Liver (tissue), 8 donors: ENCODE measurements at regions not wholly inside any gene's neighbourhood (a gene's known extent, or its start where the extent isn't known, plus 50 kb on each side); places are given as distances from the start of the nearest gene placed in this dataset.

Experiments used
- DNase-seq: peaks from one replicate; pipeline ENCODE4 v3.0.0-alpha.2; 2017; ENCODE audit warnings: low spot score
- H3K27ac ChIP-seq, 2 donors: one replicate each; pipeline ENCODE4 v1.7.0; 2013; ENCODE audit warnings: inconsistent platforms in 2 of 2, low read length in 2 of 2, control low read depth in 1 of 2, low read depth in 1 of 2, mild to moderate bottlenecking in 1 of 2
- H3K27me3 ChIP-seq, 4 donors: one replicate each; pipeline versions ENCODE4 v1.6.1 to v1.7.0; 2013; ENCODE audit warnings: low read length in 3 of 4, inconsistent platforms in 1 of 4, mild to moderate bottlenecking in 1 of 4, moderate library complexity in 1 of 4; ENCODE audit not compliant: control insufficient read depth in 4 of 4, insufficient read depth in 4 of 4
- H3K36me3 ChIP-seq, 4 donors: one replicate each; pipeline versions ENCODE4 v1.6.1 to v1.7.0; 2013; ENCODE audit warnings: low read length in 3 of 4, mild to moderate bottlenecking in 3 of 4, low read depth in 1 of 4, moderate library complexity in 1 of 4; ENCODE audit not compliant: control insufficient read depth in 4 of 4, insufficient read depth in 3 of 4
- H3K4me1 ChIP-seq, 4 donors: one replicate each; pipeline versions ENCODE4 v1.6.1 to v1.7.0; 2013; ENCODE audit warnings: low read length in 3 of 4, mild to moderate bottlenecking in 3 of 4, moderate library complexity in 1 of 4; ENCODE audit not compliant: control insufficient read depth in 4 of 4, insufficient read depth in 4 of 4
- H3K4me3 ChIP-seq, 3 donors: one replicate each; pipeline versions ENCODE4 v1.6.1 to v1.7.0; 2013; ENCODE audit warnings: low read length in 3 of 3, control low read depth in 1 of 3, low read depth in 1 of 3, mild to moderate bottlenecking in 1 of 3
- H3K9ac ChIP-seq, 2 donors: one replicate each; pipeline ENCODE4 v1.7.0; 2013; ENCODE audit warnings: low read length in 2 of 2, mild to moderate bottlenecking in 2 of 2, moderate library complexity in 2 of 2, control low read depth in 1 of 2, low read depth in 1 of 2
- H3K9me3 ChIP-seq, 4 donors: one replicate each; pipeline versions ENCODE4 v1.6.1 to v1.7.0; 2013; ENCODE audit warnings: low read length in 3 of 4; ENCODE audit not compliant: control insufficient read depth in 4 of 4
- EGR1 ChIP-seq, 2 donors: IDR thresholded peaks; 2 replicates each; pipeline ENCODE4 v1.6.1; 2016 to 2018; ENCODE audit warnings: antibody characterized with exemption in 2 of 2, low read depth in 2 of 2
- FOXA1 ChIP-seq: IDR thresholded peaks from 2 replicates; pipeline ENCODE4 v1.6.1; 2016; ENCODE audit warnings: antibody characterized with exemption
- FOXA2 ChIP-seq: IDR thresholded peaks from 2 replicates; pipeline ENCODE4 v1.6.1; 2016; ENCODE audit warnings: antibody characterized with exemption
- HNF4A ChIP-seq, 2 donors: conservative IDR thresholded peaks; 2 replicates each; pipeline ENCODE4 v1.6.1; 2016; ENCODE audit warnings: antibody characterized with exemption in 2 of 2, mild to moderate bottlenecking in 2 of 2
- HNF4G ChIP-seq: IDR thresholded peaks from 2 replicates; pipeline ENCODE4 v1.6.1; 2016; ENCODE audit warnings: antibody characterized with exemption
- JUND ChIP-seq, 2 donors: IDR thresholded peaks; 2 replicates each; pipeline ENCODE4 v1.6.1; 2016; ENCODE audit warnings: antibody characterized with exemption in 2 of 2
- NR2F2 ChIP-seq: IDR thresholded peaks from 2 replicates; pipeline ENCODE4 v1.6.1; 2016; ENCODE audit warnings: antibody characterized with exemption
- RAD21 ChIP-seq, 2 donors: IDR thresholded peaks; 2 replicates each; pipeline ENCODE4 v1.6.1; 2016; ENCODE audit warnings: antibody characterized with exemption in 2 of 2, mild to moderate bottlenecking in 2 of 2
- RXRA ChIP-seq, 2 donors: IDR thresholded peaks; 2 replicates each; pipeline ENCODE4 v1.6.1; 2017 to 2018; ENCODE audit warnings: antibody characterized with exemption in 2 of 2, mild to moderate bottlenecking in 1 of 2
- SP1 ChIP-seq: IDR thresholded peaks from 2 replicates; pipeline ENCODE4 v1.6.1; 2018; ENCODE audit warnings: antibody characterized with exemption, mild to moderate bottlenecking
- TAF1 ChIP-seq: conservative IDR thresholded peaks from 2 replicates; pipeline ENCODE4 v1.6.1; 2016; ENCODE audit warnings: antibody characterized with exemption, mild to moderate bottlenecking
- WGBS: extraction: QIAGEN DNeasy Blood & Tissue Kit; methylation state at CpG from one replicate; pipeline ENCODE4 v1.1.7; 2013; 5-methylcytosine and 5-hydroxymethylcytosine counted together
- TF ChIP-seq, protein P1 (sequence below): IDR thresholded peaks from 2 replicates; pipeline ENCODE4 v1.6.1; 2016; ENCODE audit warnings: antibody characterized with exemption
- TF ChIP-seq, protein P2 (sequence below): IDR thresholded peaks from 2 replicates; pipeline ENCODE4 v1.6.1; 2016; ENCODE audit warnings: antibody characterized with exemption
- TF ChIP-seq, protein P3 (sequence below): fragments of 150-350 bp; IDR thresholded peaks from 2 replicates; pipeline ENCODE4 v1.5.1; 2017; ENCODE audit warnings: improper control_type of control experiment, low read depth, low read length; ENCODE audit not compliant: missing input control
- TF ChIP-seq, protein P4 (sequence below): IDR thresholded peaks from 2 replicates; pipeline ENCODE4 v1.6.1; 2016; ENCODE audit warnings: antibody characterized with exemption, mild to moderate bottlenecking
- TF ChIP-seq, protein P5 (sequence below): IDR thresholded peaks from 2 replicates; pipeline ENCODE4 v1.6.1; 2016; ENCODE audit warnings: antibody characterized with exemption
- donor health status: healthy.
- donor health status: healthy.
- donor health status: healthy.
- donor health status: healthy.
- donor health status: healthy.

DNA sequence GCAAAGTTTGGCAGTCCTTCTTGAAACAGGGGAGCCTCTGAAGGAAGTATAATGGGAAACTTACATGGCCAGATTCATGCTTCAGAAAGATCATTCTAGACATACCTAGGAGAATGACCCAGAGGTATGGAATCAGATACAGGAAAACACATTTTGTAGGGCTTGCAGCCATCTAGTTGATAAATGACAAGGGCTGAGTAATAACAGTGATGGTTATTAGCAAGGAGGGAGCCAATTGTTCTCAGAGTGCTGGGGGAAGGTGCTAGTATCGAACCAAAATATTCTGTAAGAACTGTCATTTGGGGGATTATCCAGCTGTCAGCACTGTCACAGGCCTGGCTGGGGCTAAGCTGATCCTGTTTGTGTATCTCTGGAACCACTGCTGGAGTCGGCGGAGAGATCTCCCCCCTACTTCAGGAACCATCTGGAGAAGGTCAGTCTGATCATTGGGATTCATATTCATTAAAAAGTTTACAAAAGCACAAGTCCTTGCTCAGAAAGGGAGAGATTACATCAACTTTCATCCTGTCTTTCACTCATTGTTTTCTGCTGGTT lies 113.8 kb upstream of the THSD7B start:
- H3K27ac ChIP-seq, result no peak overlapping the region
- H3K36me3 ChIP-seq, result no peaks in the 10 kb centered on the region
- no peaks in the 10 kb centered on the region for H3K9me3 ChIP-seq
- DNase-seq, result no peak
- WGBS, result 74% methylated on average over 3 of the region's 3 CpGs
- no peak overlapping the region for H3K9ac ChIP-seq
- H3K4me1 ChIP-seq, result no peaks in the 10 kb centered on the region
- H3K4me3 ChIP-seq, result no peak overlapping the region
- TF ChIP-seq NR2F2 (no peak), EGR1 (IDR thresholded peaks at IDR 0.05; ENCODE audit: low read depth in 2 of 2) (no peak), FOXA2 (no peak), TAF1 (no peak), HNF4A (conservative IDR thresholded peaks at IDR 0.05) (no peak), RXRA (IDR thresholded peaks at IDR 0.05) (no peak), JUND (IDR thresholded peaks at IDR 0.05) (no peak), FOXA1 (no peak), SP1 (no peak), RAD21 (IDR thresholded peaks at IDR 0.05) (no peak), HNF4G (no peak)
- TF ChIP-seq, protein P1, sequence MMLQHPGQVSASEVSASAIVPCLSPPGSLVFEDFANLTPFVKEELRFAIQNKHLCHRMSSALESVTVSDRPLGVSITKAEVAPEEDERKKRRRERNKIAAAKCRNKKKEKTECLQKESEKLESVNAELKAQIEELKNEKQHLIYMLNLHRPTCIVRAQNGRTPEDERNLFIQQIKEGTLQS, result no peak
- TF ChIP-seq, protein P2, sequence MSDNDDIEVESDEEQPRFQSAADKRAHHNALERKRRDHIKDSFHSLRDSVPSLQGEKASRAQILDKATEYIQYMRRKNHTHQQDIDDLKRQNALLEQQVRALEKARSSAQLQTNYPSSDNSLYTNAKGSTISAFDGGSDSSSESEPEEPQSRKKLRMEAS, result no peak
- TF ChIP-seq, protein P3, sequence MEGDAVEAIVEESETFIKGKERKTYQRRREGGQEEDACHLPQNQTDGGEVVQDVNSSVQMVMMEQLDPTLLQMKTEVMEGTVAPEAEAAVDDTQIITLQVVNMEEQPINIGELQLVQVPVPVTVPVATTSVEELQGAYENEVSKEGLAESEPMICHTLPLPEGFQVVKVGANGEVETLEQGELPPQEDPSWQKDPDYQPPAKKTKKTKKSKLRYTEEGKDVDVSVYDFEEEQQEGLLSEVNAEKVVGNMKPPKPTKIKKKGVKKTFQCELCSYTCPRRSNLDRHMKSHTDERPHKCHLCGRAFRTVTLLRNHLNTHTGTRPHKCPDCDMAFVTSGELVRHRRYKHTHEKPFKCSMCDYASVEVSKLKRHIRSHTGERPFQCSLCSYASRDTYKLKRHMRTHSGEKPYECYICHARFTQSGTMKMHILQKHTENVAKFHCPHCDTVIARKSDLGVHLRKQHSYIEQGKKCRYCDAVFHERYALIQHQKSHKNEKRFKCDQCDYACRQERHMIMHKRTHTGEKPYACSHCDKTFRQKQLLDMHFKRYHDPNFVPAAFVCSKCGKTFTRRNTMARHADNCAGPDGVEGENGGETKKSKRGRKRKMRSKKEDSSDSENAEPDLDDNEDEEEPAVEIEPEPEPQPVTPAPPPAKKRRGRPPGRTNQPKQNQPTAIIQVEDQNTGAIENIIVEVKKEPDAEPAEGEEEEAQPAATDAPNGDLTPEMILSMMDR, result no peak
- TF ChIP-seq, protein P4, sequence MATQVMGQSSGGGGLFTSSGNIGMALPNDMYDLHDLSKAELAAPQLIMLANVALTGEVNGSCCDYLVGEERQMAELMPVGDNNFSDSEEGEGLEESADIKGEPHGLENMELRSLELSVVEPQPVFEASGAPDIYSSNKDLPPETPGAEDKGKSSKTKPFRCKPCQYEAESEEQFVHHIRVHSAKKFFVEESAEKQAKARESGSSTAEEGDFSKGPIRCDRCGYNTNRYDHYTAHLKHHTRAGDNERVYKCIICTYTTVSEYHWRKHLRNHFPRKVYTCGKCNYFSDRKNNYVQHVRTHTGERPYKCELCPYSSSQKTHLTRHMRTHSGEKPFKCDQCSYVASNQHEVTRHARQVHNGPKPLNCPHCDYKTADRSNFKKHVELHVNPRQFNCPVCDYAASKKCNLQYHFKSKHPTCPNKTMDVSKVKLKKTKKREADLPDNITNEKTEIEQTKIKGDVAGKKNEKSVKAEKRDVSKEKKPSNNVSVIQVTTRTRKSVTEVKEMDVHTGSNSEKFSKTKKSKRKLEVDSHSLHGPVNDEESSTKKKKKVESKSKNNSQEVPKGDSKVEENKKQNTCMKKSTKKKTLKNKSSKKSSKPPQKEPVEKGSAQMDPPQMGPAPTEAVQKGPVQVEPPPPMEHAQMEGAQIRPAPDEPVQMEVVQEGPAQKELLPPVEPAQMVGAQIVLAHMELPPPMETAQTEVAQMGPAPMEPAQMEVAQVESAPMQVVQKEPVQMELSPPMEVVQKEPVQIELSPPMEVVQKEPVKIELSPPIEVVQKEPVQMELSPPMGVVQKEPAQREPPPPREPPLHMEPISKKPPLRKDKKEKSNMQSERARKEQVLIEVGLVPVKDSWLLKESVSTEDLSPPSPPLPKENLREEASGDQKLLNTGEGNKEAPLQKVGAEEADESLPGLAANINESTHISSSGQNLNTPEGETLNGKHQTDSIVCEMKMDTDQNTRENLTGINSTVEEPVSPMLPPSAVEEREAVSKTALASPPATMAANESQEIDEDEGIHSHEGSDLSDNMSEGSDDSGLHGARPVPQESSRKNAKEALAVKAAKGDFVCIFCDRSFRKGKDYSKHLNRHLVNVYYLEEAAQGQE, result no peak
- TF ChIP-seq, protein P5, sequence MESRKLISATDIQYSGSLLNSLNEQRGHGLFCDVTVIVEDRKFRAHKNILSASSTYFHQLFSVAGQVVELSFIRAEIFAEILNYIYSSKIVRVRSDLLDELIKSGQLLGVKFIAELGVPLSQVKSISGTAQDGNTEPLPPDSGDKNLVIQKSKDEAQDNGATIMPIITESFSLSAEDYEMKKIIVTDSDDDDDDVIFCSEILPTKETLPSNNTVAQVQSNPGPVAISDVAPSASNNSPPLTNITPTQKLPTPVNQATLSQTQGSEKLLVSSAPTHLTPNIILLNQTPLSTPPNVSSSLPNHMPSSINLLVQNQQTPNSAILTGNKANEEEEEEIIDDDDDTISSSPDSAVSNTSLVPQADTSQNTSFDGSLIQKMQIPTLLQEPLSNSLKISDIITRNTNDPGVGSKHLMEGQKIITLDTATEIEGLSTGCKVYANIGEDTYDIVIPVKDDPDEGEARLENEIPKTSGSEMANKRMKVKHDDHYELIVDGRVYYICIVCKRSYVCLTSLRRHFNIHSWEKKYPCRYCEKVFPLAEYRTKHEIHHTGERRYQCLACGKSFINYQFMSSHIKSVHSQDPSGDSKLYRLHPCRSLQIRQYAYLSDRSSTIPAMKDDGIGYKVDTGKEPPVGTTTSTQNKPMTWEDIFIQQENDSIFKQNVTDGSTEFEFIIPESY, result no peak
- H3K27me3 ChIP-seq, result peaks cover 0 to 4% (median 0%) of the 10 kb centered on the region in 4 donors

DNA sequence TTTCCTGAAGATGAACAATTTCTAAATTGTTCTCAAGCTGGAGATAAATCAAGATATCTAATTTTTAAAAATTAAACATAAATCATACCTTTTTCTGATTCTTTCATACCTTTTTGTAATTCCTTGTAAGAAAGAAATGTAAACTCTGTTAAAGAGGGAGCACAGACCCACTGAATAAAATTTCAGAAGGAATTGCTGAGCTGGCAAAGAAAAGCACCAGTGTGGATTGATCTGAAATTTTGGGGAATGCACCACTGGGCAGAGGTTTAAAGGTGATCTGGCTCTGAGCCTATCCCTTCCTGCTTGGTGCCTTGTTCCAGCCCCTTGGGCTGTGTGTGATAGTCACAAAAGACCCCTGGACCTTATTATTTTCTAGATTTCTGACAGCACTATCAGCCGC lies 118.3 kb upstream of the THSD7B start:
- Histone ChIP-seq H3K4me1 (no peaks in the 10 kb centered on the region), H3K4me3 (no peak overlapping the region), H3K9ac (no peak overlapping the region), H3K9me3 (no peaks in the 10 kb centered on the region), H3K27me3 (no peaks in the 10 kb centered on the region), H3K36me3 (no peaks in the 10 kb centered on the region), H3K27ac (no peak overlapping the region)
- TF ChIP-seq EGR1 (IDR thresholded peaks at IDR 0.05; ENCODE audit: low read depth in 2 of 2), result no peak
- no peak for TF ChIP-seq JUND (IDR thresholded peaks at IDR 0.05)
- TF ChIP-seq, protein P5, result no peak
- TF ChIP-seq RAD21 (IDR thresholded peaks at IDR 0.05), result no peak
- TF ChIP-seq FOXA2, result no peak
- no peak for TF ChIP-seq FOXA1
- no peak for TF ChIP-seq SP1
- 86% methylated on average over 1 of the region's 1 CpG for WGBS
- DNase-seq, result no peak
